GM21528 (cell line): ENCODE measurements at regions not wholly inside any gene's neighbourhood (a gene's known extent, or its start where the extent isn't known, plus 50 kb on each side); places are given as distances from the start of the nearest gene placed in this dataset.

Experiments used
- ATAC-seq: cut with Tn5 transposase; IDR thresholded peaks from one replicate; pipeline ENCODE4 v1.9.1; 2021; ENCODE audit warnings: mild to moderate bottlenecking, moderate library complexity; ENCODE audit not compliant: unreplicated experiment, low FRiP score

DNA sequence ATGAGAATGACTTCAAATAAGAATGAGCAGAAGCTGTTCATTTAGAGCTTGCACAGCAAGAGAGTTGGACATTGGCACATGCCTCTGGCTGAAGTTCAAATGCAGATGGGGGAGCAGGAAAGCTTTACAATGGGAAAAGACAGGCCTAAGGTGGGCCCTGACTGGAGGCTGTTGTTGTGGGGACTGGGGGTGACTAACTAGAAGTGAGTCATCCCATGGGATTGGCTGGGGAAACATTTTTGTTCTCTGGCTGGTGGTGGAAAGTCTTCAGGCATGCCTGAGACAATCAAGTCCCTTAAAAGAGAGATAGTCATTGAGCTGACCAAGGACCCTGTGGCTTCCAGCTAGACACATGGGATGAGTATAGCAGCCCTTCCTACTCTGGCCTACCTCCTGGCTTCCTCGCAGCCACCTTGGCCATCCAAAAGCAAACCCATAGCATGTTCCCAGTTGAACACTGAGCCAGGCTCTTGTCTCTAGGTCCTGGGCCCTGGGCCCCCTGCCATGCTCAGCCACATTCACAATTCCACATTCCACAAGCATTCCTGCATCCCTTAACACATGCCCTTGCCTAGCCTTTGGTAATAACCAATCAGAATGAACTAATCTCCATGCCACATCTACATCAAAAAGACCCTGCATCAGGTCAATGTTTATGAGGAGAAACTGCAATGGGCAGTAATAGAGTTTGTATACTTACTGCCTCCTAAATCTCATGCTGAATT is 873.4 kb downstream of the NLGN4Y start:
- no peak for ATAC-seq

DNA sequence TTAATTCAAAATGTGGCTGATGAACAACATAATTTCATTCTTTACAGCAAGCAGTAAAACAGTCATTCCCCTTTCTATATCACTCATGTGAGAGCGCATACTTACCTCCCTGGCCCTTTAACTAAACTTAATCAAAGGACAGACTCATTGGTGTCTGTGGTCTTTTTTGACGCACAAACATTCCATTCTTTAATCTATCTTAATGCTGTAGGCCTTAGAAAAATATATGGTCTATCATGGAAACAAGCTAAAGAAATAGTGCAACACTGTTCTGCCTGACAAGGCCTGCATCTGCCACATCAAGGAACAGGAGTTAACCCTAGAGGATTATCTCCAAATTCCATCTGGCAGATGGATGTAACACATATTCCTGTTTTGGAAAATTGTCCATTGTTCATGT is 878.1 kb downstream of the NLGN4Y start:
- ATAC-seq, result no peak

DNA sequence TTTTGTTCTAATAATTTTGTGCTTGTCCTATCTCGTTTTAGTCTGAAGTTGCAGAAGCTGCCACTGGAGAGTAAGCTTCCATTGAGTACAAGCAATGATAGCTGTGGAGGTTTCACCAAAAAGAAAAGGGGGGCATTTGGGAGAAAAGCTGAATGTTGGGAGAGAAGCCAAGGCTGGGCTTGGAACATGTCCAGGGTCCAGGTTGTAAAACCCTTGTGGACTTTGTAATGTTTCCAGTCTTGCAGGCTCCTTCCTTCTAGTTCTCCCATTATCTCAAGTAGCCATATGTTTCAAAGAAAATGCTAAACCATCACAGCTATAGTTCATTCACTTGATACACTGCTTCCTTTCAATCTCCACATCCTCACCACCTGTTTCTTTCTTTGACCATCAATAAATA is 880.2 kb downstream of the NLGN4Y start:
- no peak for ATAC-seq

DNA sequence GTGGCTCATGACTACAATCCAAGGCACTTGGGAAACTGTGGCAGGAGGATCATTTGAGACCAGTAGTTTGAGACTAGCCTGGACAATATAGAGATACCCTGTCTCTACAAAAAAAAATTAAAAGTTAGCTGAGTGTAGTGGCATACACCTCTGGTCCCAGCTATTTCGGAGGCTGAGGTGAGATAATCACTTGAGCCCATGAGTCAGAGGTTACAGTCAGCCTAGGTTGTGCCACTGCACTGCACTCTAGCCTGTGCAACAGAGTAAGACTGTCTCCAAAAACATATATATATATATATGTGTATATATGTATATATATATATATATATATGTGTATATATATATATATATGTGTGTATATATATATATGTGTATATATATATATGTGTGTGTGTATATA is 890.8 kb downstream of the NLGN4Y start:
- ATAC-seq, result no peak

GRCh38 chrY:15418613-15419012 is 894.3 kb downstream of the NLGN4Y start:
- no peak for ATAC-seq

DNA sequence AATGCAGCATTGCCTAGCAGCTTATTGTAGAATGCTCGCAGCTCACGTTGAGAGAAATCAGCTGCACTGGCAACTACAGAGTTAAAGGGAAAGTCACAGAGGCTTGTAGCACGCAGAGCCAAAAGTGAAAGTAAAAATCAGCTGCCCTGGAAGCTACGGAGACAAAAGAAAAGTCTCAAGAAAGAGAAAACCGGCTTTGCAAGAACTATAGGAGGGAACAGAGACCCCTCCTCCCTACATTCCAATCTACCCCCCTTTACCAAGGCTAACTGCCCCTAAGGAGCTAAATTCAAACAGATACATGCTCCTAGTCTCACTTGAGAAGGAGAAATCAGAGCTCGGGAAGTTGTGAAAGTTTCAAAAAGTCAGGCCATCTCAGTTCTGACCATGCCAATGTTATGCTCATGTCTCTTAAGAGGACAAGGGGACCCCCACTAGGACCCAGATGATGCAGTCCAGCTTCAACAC is 900.4 kb downstream of the NLGN4Y start:
- peak; percentile 80 for ATAC-seq

GRCh38 chrY:15440021-15440695 is 915.8 kb downstream of the NLGN4Y start:
- ATAC-seq, result no peak

- no peak for ATAC-seq
These were observed 916.5 kb downstream of the NLGN4Y start for GRCh38 chrY:15440696-15441408.

DNA sequence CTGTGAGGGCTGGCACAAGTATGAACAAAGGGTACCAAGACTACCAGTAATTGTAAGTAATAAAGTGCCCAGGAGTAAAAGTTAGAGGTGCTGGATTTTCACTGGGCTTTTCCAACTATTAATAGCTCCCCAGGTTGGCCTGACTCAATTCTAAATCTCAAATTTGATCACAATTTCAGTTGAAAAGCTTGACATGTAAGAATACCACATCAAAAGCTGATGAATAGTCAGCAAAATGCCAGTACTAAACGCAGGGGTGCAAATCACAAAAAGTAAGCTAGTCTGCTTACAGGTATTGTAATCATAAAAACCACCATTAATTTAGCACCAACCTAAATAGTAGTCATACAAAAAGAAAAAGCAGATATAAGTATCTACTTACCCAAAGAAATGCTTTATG is 917.5 kb downstream of the NLGN4Y start:
- no peak for ATAC-seq

DNA sequence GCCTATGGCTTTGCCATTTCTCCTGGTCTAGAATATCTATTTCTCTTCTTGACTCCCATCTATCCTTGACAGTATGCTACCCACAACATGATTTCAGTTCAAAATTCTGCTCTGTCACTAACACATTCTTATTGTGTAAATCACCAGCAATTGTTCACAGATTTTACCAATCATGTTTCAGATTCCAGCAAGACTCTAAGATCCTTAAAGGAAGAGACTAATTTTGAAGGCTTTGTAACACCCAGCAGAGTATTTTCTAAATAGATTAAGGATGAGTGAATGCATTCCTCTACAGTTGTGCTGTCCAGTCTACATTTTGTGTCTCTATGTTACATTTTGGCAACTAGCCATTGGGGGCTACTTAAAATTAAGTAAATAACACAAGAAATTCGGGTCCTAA is 921.5 kb downstream of the NLGN4Y start:
- ATAC-seq, result no peak

- no peak for ATAC-seq
These were observed 922.5 kb downstream of the NLGN4Y start for GRCh38 chrY:15446861-15447260.

DNA sequence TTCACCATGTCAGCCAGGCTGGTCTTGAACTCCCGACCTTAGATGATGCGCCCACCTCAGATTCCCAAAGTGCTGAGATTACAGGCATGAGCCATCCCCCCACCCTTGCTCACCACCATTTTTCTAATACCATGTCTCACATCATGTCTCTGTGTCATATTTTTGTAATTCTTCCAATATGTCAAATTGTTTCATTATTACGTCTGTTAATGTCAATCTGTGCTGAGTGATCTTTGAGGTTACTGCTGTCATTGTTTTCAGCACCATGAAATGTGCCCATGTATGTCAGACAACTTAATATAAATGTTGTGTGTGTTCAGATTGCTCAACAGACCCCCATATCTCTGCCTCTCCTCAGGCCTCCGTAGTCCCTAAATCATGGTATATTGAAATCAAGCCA is 923.6 kb downstream of the NLGN4Y start:
- ATAC-seq, result no peak

DNA sequence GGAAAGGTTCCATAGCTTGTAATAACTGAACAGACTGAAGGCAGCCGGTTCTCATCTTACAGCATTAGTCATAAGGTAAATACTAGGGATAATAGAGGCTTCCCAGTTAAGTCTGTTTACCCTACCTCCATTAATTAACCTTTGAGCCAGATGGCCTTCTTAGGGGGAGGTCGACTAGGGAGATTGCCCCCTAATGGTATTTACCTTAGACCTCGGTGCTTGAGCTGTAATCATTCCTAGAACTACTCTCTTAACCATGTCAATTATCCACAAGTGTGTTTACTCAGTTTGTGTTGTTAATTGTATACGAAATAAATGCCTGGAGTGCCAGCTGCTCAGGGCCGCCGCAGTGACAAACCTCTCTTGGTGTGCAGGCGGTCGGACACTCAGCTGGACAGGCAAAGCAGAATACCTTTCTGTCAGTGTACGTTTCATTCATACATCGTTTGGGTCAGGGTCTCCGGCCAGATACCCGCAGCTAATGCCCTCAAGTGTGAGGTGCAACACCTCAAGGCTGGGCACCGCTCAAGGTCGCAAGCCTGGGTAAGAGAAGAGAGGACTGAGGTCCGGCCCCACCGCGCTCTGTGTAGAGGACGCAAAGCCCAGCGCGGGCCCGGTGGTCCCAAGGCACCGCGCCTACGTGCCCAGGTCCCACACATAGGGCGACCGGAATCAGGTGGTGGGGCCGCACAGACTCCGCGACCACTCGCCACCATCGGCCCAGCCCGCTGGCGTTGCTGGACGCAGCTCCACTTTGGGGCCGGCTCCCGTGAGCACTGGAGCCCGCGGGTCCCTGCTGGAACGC is 931.0 kb downstream of the NLGN4Y start:
- no peak for ATAC-seq

- ATAC-seq, result no peak
These were observed 931.7 kb downstream of the NLGN4Y start for GRCh38 chrY:15455980-15456469.

DNA sequence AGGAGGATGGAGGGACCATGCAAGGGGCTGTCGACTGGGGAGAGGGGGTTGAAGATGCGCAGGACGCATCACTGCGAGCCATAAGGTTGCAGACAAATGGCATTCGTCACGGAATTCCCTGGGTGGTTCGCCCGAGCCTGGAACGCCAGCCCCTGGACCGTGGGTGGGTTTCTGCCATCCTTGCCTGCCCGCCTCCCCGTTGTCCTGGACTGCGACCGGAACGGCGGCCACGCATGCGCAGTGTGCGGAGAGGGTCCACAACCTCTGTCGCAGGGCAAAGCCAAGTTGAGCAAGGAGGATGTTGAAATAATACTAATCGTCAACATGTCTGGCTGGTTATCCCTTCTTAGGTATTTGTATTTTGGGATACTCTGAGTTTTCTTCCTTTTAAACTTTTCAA is 932.2 kb downstream of the NLGN4Y start:
- no peak for ATAC-seq

DNA sequence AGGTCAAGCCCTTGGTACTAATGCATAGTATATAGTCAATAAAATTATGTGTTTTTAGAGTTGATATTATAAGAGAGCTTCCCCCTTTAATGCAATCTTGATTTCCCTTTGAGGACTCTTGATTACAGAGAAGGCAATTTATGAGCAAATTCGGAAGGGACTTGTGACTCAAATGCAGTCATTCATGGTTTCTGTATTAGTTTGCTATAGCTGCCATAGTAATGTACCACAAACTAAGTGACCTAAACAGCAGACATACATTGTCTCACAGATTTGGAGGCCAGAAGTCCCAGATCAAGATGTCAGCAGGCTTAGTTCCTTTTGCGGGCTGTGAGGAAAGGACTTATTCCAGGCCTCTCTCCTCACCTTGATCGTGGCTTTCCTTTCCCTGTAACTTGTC is 933.4 kb downstream of the NLGN4Y start:
- no peak for ATAC-seq

- ATAC-seq, result no peak
These were observed 934.1 kb downstream of the NLGN4Y start for GRCh38 chrY:15458426-15458825.

DNA sequence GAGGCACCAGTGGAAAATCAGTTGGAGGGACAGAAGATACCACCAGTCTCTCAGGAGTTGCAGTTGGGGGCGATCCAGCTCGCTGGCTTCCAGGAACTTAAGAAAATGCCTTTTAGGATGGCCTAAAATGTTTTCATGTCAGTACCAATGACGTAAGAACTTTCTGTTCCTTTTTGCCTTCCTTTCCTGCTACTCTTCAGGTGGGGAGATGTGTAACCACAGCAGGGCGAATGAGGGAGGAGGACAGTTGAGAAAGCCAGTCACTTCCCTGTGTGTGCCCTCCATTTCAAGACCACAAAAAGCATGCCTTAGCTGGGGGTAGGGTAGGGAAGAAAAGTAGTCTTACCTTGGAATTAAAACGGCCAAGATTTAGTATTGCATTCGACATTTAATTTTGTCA is 941.6 kb downstream of the NLGN4Y start:
- ATAC-seq, result no peak

DNA sequence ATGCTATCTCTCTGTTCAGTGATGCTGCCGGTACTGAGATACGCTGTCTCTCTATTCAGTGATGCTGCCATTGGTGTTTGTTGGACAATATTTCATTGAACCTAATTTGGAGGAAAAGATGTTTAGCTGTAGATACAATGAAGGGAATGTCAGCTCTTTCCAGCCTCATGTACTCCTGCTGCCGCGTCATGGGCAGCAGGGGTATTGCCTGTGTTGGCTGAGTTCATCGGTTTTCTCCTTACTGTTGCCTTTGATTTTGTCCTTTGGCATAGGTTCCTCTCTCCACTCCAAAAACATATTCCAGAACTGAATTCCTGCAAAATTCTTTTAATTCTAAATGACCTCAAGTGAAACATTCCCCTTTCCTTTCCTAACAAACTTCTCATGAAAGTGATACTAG is 942.6 kb downstream of the NLGN4Y start:
- no peak for ATAC-seq

DNA sequence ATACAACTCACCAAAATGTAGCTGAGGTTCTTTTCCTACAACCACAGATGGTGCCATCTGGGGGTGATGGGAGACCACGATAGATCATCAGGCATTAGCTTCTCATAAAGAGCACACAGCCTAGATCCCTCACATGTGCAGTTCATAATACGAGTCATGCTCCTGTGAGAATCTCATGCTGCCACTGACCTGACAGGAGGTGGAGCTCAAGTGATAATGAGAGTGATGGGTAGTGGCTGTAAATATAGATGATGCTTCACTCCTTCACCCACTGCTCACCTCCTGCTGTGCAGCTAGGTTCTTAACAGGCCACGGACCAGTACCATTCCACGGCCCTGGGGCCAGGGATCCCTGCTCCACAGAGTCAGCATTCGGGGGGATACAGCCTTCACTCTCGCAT is 943.8 kb downstream of the NLGN4Y start:
- ATAC-seq, result no peak

- ATAC-seq, result no peak
These were observed 947.0 kb downstream of the NLGN4Y start for GRCh38 chrY:15471371-15471770.
